WTC11 (cell line): ENCODE measurements at regions not wholly inside any gene's neighbourhood (a gene's known extent, or its start where the extent isn't known, plus 50 kb on each side); places are given as distances from the start of the nearest gene placed in this dataset.
"Not testable (repeated sequence)": the region's sequence is repeated elsewhere in the genome, so short reads cannot be mapped to it uniquely, and the experiment has no call there.

Experiments
- ATAC-seq: fragments of 200-7000 bp; cut with Tn5 transposase; 2 replicates; pipeline ENCODE4 v1.10.0; 2021; ENCODE audit warnings: mild to moderate bottlenecking, moderate library complexity
- CTCF ChIA-PET: fragments of 300-600 bp; sonication (Branson Sonifier 250); formaldehyde crosslinking; loops from one replicate; lab custom pipeline; 2021; ENCODE audit warnings: antibody characterized with exemption; lab: Charles Lee
- POLR2A ChIA-PET: fragments of 350-600 bp; sonication (Branson Sonifier 250); formaldehyde crosslinking; loops from one replicate; lab custom pipeline; 2021; ENCODE audit warnings: antibody characterized with exemption; lab: Charles Lee
- DNase-seq: peaks from one replicate; pipeline ENCODE4 v3.0.0; 2021; ENCODE audit warnings: low spot score
- H3K27ac Mint-ChIP-seq: 2 replicates; pipeline ENCODE4 v1.8.0; 2021; ENCODE audit warnings: mixed read lengths
- H3K27me3 Mint-ChIP-seq: 2 replicates; pipeline ENCODE4 v1.8.0; 2021; ENCODE audit warnings: low read depth, mild to moderate bottlenecking, moderate library complexity, mixed read lengths
- H3K36me3 Mint-ChIP-seq: 2 replicates; pipeline ENCODE4 v1.8.0; 2021; ENCODE audit warnings: mixed read lengths
- H3K4me1 Mint-ChIP-seq: 2 replicates; pipeline ENCODE4 v1.8.0; 2022; ENCODE audit warnings: mixed read lengths
- H3K4me3 Mint-ChIP-seq: 2 replicates; pipeline ENCODE4 v1.8.0; 2021; ENCODE audit warnings: mild to moderate bottlenecking, moderate library complexity, mixed read lengths
- H3K9me3 Mint-ChIP-seq: 2 replicates; pipeline ENCODE4 v1.8.0; 2021; ENCODE audit warnings: mixed read lengths
- ATF1 ChIP-seq: sonication (generic); formaldehyde crosslinking; IDR thresholded peaks from 2 replicates; pipeline ENCODE4 v1.8.1; 2023; ENCODE audit warnings: mild to moderate bottlenecking, moderate library complexity, missing genetic modification reagents
- ATF3 ChIP-seq: sonication (generic); formaldehyde crosslinking; conservative IDR thresholded peaks from 2 replicates; pipeline ENCODE4 v1.8.1; 2022; ENCODE audit warnings: mild to moderate bottlenecking, missing genetic modification reagents
- ATF6 ChIP-seq: sonication (generic); formaldehyde crosslinking; IDR thresholded peaks from 2 replicates; pipeline ENCODE4 v1.8.1; 2023; ENCODE audit warnings: mild to moderate bottlenecking, missing genetic modification reagents
- CBFB ChIP-seq: sonication (generic); formaldehyde crosslinking; IDR thresholded peaks from 2 replicates; pipeline ENCODE4 v1.8.1; 2022; ENCODE audit warnings: mild to moderate bottlenecking, low read depth, missing genetic modification reagents
- CREB1 ChIP-seq: sonication (generic); formaldehyde crosslinking; IDR thresholded peaks from 2 replicates; pipeline ENCODE4 v1.8.0; 2023; ENCODE audit warnings: mild to moderate bottlenecking, missing genetic modification reagents
- CREM ChIP-seq: sonication (generic); formaldehyde crosslinking; IDR thresholded peaks from 2 replicates; pipeline ENCODE4 v1.8.1; 2022; ENCODE audit warnings: mild to moderate bottlenecking, missing genetic modification reagents, moderate library complexity
- E2F4 ChIP-seq: sonication (generic); formaldehyde crosslinking; IDR thresholded peaks from 2 replicates; pipeline ENCODE4 v1.8.1; 2022; ENCODE audit warnings: low read depth, mild to moderate bottlenecking, moderate library complexity, missing genetic modification reagents, borderline replicate concordance
- ESRRA ChIP-seq: sonication (generic); formaldehyde crosslinking; IDR thresholded peaks from 2 replicates; pipeline ENCODE4 v1.8.1; 2022; ENCODE audit warnings: mild to moderate bottlenecking, missing genetic modification reagents, borderline replicate concordance
- ETV6 ChIP-seq: sonication (generic); formaldehyde crosslinking; IDR thresholded peaks from 2 replicates; pipeline ENCODE4 v1.8.1; 2022; ENCODE audit warnings: mild to moderate bottlenecking, missing genetic modification reagents
- FOXP4 ChIP-seq: sonication (generic); formaldehyde crosslinking; IDR thresholded peaks from 2 replicates; pipeline ENCODE4 v1.8.0; 2022; ENCODE audit warnings: mild to moderate bottlenecking, missing genetic modification reagents
- GRHL2 ChIP-seq: fragments of 250-450 bp; sonication (Bioruptor Pico); IDR thresholded peaks from 2 replicates; pipeline ENCODE4 v1.8.0; 2022; ENCODE audit warnings: mild to moderate bottlenecking, moderate library complexity; ENCODE audit not compliant: insufficient replicate concordance, severe bottlenecking
- IRF1 ChIP-seq: sonication (generic); formaldehyde crosslinking; IDR thresholded peaks from 2 replicates; pipeline ENCODE4 v1.8.0; 2023; ENCODE audit warnings: missing genetic modification reagents
- KAT7 ChIP-seq: sonication (generic); formaldehyde crosslinking; IDR thresholded peaks from 2 replicates; pipeline ENCODE4 v1.8.1; 2023; ENCODE audit warnings: missing genetic modification reagents, mild to moderate bottlenecking, borderline replicate concordance
- MAX ChIP-seq: sonication (generic); formaldehyde crosslinking; IDR thresholded peaks from 2 replicates; pipeline ENCODE4 v1.8.0; 2022; ENCODE audit warnings: mild to moderate bottlenecking, missing genetic modification reagents
- NFYB ChIP-seq: sonication (generic); formaldehyde crosslinking; conservative IDR thresholded peaks from 2 replicates; pipeline ENCODE4 v1.8.0; 2022; ENCODE audit warnings: low read depth, missing genetic modification reagents
- NR2C2 ChIP-seq: sonication (generic); formaldehyde crosslinking; IDR thresholded peaks from 2 replicates; pipeline ENCODE4 v1.8.0; 2022; ENCODE audit warnings: mild to moderate bottlenecking, missing genetic modification reagents
- OVOL2 ChIP-seq: fragments of 250-450 bp; sonication (Bioruptor Pico); IDR thresholded peaks from 2 replicates; pipeline ENCODE4 v1.9.0; 2021; ENCODE audit warnings: mild to moderate bottlenecking, borderline replicate concordance
- ZBTB21 ChIP-seq: sonication (generic); formaldehyde crosslinking; IDR thresholded peaks from 2 replicates; pipeline ENCODE4 v1.8.1; 2023; ENCODE audit warnings: mild to moderate bottlenecking, missing genetic modification reagents, borderline replicate concordance
- ZNF423 ChIP-seq: fragments of 250-450 bp; sonication (Bioruptor Pico); IDR thresholded peaks from 2 replicates; pipeline ENCODE4 v2.1.2; 2022; ENCODE audit warnings: mild to moderate bottlenecking, moderate library complexity

GRCh38 chr10:121326905-121327304 lies 271.3 kb downstream of the FGFR2 start (continued):
- TF ChIP-seq FOXP4 (CRISPR knock-in tag) = no peak

GRCh38 chr10:121327727-121328126 lies 270.5 kb downstream of the FGFR2 start:
- H3K9me3 Mint-ChIP-seq = peaks cover 16% of the 10 kb centered on the region
- POLR2A ChIA-PET = no interaction called here
- CTCF ChIA-PET = no interaction called here
- TF ChIP-seq ETV6 (CRISPR knock-in tag) (no peak), ZNF423 (no peak), CREM (CRISPR knock-in tag) (no peak), MAX (no peak), ZBTB21 (CRISPR knock-in tag) (no peak), ATF3 (CRISPR knock-in tag) (no peak), IRF1 (CRISPR knock-in tag) (no peak), GRHL2 (CRISPR knock-in tag) (no peak), E2F4 (no peak), OVOL2 (CRISPR knock-in tag) (no peak), ATF1 (CRISPR knock-in tag) (no peak), ATF6 (CRISPR knock-in tag) (no peak), CREB1 (CRISPR knock-in tag) (no peak), ESRRA (no peak), NR2C2 (no peak), CBFB (CRISPR knock-in tag) (no peak), KAT7 (CRISPR knock-in tag) (no peak), NFYB (CRISPR knock-in tag) (no peak)
- TF ChIP-seq, all 79 proteins: peak for 0
- DNase-seq (no peak), ATAC-seq (no peak)
- Mint-ChIP-seq H3K36me3 (peaks cover 9% of the 10 kb centered on the region; the same call in 1 of the 2 replicates), H3K27me3 (no peaks in the 10 kb centered on the region; the same call in none of the 2 replicates), H3K4me1 (0 out of 2 replicates have a peak, but pooled peaks cover 4% of the 10 kb centered on the region), H3K27ac (no peak overlapping the region), H3K4me3 (no peak overlapping the region)

GRCh38 chr10:121329631-121330030 lies 268.6 kb downstream of the FGFR2 start:
- H3K36me3 Mint-ChIP-seq, ATAC-seq, H3K27me3 Mint-ChIP-seq, H3K4me3 Mint-ChIP-seq, POLR2A ChIA-PET, CTCF ChIA-PET, H3K27ac Mint-ChIP-seq, H3K4me1 Mint-ChIP-seq, H3K9me3 Mint-ChIP-seq, DNase-seq: not testable (repeated sequence)
